ENCODE measurements at regions not wholly inside any gene's neighbourhood (a gene's known extent, or its start where the extent isn't known, plus 50 kb on each side); places are given as distances from the start of the nearest gene placed in this dataset.

DNA sequence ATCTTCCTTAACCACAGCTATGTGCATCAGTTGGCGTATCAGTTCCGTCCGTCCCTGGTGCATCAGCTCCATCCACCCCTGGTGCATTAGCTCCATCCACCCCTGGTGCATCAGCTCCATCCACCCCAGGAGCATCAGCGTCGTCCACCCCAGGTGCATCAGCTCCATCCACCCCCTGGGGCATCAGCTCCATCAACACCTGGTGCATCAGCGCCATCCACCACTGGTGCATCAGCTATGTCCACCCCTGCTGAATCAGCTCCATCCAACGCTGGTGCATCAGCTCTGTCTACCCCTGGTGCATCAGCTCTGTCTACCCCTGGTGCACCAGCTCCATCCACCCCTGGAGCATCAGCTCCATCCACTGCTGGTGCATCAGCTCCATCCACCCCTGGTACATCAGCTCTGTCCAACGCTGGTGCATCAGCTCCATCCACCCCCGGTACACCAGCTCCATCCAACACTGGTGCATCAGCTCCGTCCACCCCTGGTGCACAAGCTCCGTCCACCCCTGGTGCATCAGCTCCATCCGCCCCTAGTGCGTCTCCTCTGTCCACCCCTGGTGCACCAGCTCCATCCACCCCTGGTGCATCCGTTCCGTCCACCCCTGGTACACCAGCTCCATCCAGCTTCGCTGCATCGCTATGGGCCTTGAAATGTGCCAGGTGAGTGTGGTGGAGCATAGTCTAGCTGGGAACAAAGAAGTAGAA, 106.6 kb upstream of the ZBTB40 start:
- TF ChIP-seq USF2 (IDR thresholded peaks at IDR 0.05; ENCODE audit: low read depth, low read length), result no peak
- TF ChIP-seq USF2 (CRISPR knock-in tag; IDR thresholded peaks at IDR 0.05; ENCODE audit: borderline replicate concordance), result no peak
- TF ChIP-seq ZNF431 (CRISPR knock-in tag; IDR thresholded peaks at IDR 0.05; ENCODE audit: borderline replicate concordance, low read depth), result no peak
- TF ChIP-seq ZNF792 (CRISPR knock-in tag; IDR thresholded peaks at IDR 0.05), result no peak
- TF ChIP-seq HOMEZ (CRISPR knock-in tag; IDR thresholded peaks at IDR 0.05; ENCODE audit: low read depth), result no peak
- TF ChIP-seq, protein P1, sequence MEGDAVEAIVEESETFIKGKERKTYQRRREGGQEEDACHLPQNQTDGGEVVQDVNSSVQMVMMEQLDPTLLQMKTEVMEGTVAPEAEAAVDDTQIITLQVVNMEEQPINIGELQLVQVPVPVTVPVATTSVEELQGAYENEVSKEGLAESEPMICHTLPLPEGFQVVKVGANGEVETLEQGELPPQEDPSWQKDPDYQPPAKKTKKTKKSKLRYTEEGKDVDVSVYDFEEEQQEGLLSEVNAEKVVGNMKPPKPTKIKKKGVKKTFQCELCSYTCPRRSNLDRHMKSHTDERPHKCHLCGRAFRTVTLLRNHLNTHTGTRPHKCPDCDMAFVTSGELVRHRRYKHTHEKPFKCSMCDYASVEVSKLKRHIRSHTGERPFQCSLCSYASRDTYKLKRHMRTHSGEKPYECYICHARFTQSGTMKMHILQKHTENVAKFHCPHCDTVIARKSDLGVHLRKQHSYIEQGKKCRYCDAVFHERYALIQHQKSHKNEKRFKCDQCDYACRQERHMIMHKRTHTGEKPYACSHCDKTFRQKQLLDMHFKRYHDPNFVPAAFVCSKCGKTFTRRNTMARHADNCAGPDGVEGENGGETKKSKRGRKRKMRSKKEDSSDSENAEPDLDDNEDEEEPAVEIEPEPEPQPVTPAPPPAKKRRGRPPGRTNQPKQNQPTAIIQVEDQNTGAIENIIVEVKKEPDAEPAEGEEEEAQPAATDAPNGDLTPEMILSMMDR (CRISPR knock-in tag; IDR thresholded peaks at IDR 0.05), result no peak
- no peak for TF ChIP-seq MAFK (conservative IDR thresholded peaks at IDR 0.05 in 1 of 2, IDR thresholded peaks at IDR 0.05 in 1 of 2; ENCODE audit: low read length in 2 of 2)
- TF ChIP-seq GABPA (IDR thresholded peaks at IDR 0.05; ENCODE audit: low read depth, low read length), result no peak
- no peak for TF ChIP-seq GABPA (CRISPR knock-in tag; IDR thresholded peaks at IDR 0.05; ENCODE audit: low read depth)
- no peak for TF ChIP-seq TAF15 (IDR thresholded peaks at IDR 0.05; ENCODE audit: low read depth, low read length, poor library complexity, severe bottlenecking)
- no peak for TF ChIP-seq CEBPB (IDR thresholded peaks at IDR 0.05; ENCODE audit: borderline replicate concordance, low read depth, low read length)
- TF ChIP-seq NFRKB (IDR thresholded peaks at IDR 0.05), result no peak
- TF ChIP-seq FOXM1 (CRISPR knock-in tag; IDR thresholded peaks at IDR 0.05), result no peak

Data from HepG2 (cell line).